Neutrophil (primary cell): ENCODE measurements at regions not wholly inside any gene's neighbourhood (a gene's known extent, or its start where the extent isn't known, plus 50 kb on each side); places are given as distances from the start of the nearest gene placed in this dataset.

Experiments used
- H3K27ac ChIP-seq: fragments of 200-600 bp; sonication (generic); 2 replicates; pipeline ENCODE4 v1.5.1; 2016; ENCODE audit warnings: mild to moderate bottlenecking, moderate library complexity
- H3K27me3 ChIP-seq: fragments of 200-600 bp; sonication (generic); 2 replicates; pipeline ENCODE4 v1.6.0; 2016; ENCODE audit warnings: mild to moderate bottlenecking
- H3K36me3 ChIP-seq: fragments of 200-600 bp; sonication (generic); 2 replicates; pipeline ENCODE4 v1.5.1; 2017
- H3K4me1 ChIP-seq, 2 experiments: fragments of 200-600 bp in 1 of 2; sonication (generic) in 1 of 2; 1 replicate in 1 of 2; 2 replicates in 1 of 2; pipeline versions ENCODE4 v1.5.1 to v1.6.1; 2013 to 2016; ENCODE audit warnings: low read depth in 1 of 2, low read length in 1 of 2, mild to moderate bottlenecking in 1 of 2, moderate library complexity in 1 of 2; ENCODE audit not compliant: control insufficient read depth in 1 of 2, insufficient read depth in 1 of 2
- H3K4me3 ChIP-seq, 2 experiments: fragments of 200-600 bp in 1 of 2; sonication (generic) in 1 of 2; 1 replicate in 1 of 2; 2 replicates in 1 of 2; pipeline ENCODE4 v1.5.1; 2013 to 2016; ENCODE audit warnings: low read depth in 1 of 2, low read length in 1 of 2, mild to moderate bottlenecking in 1 of 2, moderate library complexity in 1 of 2
- H3K9me3 ChIP-seq: fragments of 200-600 bp; sonication (generic); 2 replicates; pipeline ENCODE4 v1.5.1; 2016
- TF ChIP-seq, protein P1 (sequence below): fragments of 200-600 bp; sonication (generic); IDR thresholded peaks from 2 replicates; pipeline ENCODE4 v1.5.1; 2016; ENCODE audit warnings: antibody characterized with exemption

DNA sequence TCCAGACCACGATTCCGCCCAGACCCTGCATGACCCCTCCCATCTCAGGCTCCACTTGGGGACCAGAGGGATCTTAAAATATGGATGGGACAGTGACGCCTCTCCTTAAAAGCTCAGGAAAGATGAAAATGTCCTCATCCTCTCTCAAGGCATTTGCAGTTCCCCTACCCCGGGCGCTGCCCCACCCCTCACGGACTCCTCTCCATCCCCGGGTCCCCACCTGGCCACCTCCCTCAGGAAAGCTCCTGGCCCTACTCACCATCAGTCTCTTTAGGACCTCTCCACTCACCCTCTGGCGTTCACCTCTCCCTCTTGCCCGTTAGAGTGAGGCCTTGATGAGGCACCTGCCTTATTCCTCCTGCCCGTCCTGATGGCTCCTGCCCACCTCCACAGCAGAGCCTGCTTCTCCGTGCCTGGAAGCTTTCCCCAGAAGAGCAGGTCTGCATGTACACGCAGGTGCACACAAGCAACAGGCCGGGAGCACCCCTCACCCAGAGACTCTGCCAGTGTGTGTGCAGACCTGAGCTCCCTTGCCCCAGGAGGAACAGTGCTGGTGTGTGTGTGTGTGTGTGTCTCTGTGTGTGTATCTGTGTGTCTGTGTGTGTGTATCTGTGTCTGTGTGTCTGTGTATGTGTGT, 105.6 kb upstream of the NXT1 start:
- Histone ChIP-seq H3K27me3 (peaks cover 4% of the 10 kb centered on the region), H3K4me1 (peaks cover 3 to 11% of the 10 kb centered on the region in 2 experiments), H3K9me3 (no peaks in the 10 kb centered on the region), H3K27ac (no peak overlapping the region), H3K4me3 (no peak overlapping the region), H3K36me3 (no peaks in the 10 kb centered on the region)
- TF ChIP-seq, protein P1, sequence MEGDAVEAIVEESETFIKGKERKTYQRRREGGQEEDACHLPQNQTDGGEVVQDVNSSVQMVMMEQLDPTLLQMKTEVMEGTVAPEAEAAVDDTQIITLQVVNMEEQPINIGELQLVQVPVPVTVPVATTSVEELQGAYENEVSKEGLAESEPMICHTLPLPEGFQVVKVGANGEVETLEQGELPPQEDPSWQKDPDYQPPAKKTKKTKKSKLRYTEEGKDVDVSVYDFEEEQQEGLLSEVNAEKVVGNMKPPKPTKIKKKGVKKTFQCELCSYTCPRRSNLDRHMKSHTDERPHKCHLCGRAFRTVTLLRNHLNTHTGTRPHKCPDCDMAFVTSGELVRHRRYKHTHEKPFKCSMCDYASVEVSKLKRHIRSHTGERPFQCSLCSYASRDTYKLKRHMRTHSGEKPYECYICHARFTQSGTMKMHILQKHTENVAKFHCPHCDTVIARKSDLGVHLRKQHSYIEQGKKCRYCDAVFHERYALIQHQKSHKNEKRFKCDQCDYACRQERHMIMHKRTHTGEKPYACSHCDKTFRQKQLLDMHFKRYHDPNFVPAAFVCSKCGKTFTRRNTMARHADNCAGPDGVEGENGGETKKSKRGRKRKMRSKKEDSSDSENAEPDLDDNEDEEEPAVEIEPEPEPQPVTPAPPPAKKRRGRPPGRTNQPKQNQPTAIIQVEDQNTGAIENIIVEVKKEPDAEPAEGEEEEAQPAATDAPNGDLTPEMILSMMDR, result no peak

DNA sequence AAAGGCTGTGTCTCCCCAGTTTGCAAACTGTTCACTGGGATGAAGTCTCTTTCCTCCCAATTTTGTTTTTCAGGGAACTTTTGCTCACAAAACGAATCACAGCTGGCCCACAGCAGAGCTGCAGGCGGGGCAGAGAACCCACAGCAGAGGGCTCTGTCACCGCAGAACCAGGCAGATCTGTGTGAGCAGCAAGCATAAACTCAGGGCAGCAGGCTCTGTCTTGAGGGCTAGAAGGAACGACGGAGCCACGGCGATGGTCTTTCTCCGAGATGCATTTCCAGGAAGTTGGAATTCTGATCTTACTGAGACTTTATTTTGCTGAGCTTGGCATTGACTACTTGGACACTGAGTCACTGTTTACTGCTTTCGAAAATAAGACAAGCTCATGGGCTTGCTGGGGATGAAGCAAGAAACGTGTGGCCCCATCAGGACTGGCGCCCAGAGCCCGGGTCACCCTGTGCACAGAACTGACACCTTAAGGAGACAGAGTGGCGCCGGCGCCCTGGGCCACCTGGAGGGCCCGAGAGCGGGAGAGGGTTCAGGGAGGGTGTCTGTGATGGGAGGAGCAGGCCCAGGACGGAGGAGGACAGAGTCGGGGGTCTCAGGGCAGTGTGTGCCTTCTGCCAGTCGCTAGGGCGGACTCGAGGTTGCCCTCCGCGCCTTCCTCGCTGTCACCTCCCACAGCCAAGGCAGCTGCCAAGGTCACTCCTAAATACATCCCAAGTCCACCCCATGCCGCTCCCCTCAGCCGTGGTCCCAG, 106.3 kb upstream of the NXT1 start:
- Histone ChIP-seq H3K9me3 (no peaks in the 10 kb centered on the region), H3K36me3 (no peaks in the 10 kb centered on the region), H3K4me1 (peaks cover 3 to 11% of the 10 kb centered on the region in 2 experiments), H3K4me3 (no peak overlapping the region), H3K27ac (no peak overlapping the region), H3K27me3 (peaks cover 4% of the 10 kb centered on the region)
- TF ChIP-seq, protein P1, result no peak

DNA sequence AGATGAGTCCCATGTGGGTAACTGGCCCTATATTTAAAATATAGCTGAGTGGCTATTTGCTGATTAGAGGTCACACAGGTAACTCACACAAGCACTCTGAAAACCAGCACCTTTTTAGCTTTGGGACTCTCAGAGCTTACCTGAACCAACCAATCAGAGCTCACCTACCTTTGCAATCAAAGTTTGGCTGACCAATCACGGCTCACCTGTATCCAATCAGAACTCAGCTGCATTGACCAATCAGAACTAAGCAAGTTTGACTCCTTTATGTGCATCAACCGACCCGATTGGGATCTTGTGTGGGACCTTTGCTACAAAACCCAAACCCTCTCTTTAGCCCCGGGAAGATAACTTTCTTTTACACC, 106.8 kb upstream of the NXT1 start:
- TF ChIP-seq, protein P1, result no peak
- H3K4me1 ChIP-seq, result peaks cover 3 to 11% of the 10 kb centered on the region in 2 experiments
- no peak overlapping the region for H3K27ac ChIP-seq
- H3K9me3 ChIP-seq, result no peaks in the 10 kb centered on the region
- no peaks in the 10 kb centered on the region for H3K36me3 ChIP-seq
- H3K4me3 ChIP-seq, result no peak overlapping the region
- H3K27me3 ChIP-seq, result peaks cover 4% of the 10 kb centered on the region

DNA sequence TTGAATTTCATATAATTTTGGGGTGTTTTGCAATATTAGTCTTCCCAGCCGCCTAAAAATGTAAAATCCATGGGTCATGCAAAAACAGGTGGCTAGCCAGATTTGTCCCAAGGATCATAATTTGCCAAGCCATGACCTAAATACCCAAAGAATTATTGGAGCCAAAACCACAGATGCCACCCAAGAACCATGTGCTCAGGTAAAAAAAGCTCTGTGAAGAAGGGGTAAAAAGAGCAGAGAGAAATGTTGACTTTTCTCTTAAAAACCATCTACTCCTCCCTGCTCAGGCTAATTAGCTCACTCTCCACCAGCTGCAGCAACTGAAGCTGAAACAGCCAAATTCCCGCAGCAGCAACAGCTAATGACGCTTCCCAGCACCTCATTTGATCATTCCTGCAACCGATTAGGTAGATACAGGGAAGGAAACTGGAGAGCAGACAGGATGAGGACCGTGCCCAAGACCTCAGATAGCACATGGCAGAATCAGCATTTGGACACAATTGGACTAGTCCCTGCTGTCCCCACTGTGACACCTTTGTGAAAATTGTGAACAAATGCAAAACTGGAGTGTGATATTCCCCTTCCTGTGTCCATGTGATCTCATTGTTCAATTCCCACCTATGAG, 107.9 kb upstream of the NXT1 start:
- TF ChIP-seq, protein P1, result no peak
- no peak overlapping the region for H3K27ac ChIP-seq

DNA sequence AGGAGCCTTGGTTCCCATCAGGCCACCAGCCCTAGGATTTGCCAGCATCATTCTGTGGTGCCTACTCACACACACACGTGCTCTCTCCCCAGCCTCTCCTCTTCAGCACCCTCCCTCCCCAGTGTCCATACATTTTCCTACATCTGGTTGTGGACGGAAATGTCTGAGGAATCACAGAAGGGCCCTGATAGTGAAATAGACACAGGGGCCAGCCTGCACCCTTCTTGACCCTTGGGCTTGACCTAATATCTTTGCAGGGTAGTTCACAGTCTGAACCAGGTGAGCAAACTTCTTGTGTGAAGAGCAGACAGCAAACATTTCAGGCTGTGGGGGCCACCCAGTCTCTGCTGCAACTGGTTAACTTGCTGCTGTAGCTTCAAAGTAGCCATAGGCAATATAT, 108.5 kb upstream of the NXT1 start:
- Histone ChIP-seq H3K27ac (no peak overlapping the region), H3K9me3 (no peaks in the 10 kb centered on the region), H3K4me1 (peaks cover 3 to 11% of the 10 kb centered on the region in 2 experiments), H3K36me3 (no peaks in the 10 kb centered on the region), H3K27me3 (peaks cover 4% of the 10 kb centered on the region), H3K4me3 (no peak overlapping the region)
- TF ChIP-seq, protein P1, result no peak

More for the DNA sequence above, 107.9 kb upstream of the NXT1 start:
- Histone ChIP-seq H3K4me1 (peaks cover 3 to 11% of the 10 kb centered on the region in 2 experiments), H3K27me3 (peaks cover 4% of the 10 kb centered on the region), H3K4me3 (no peak overlapping the region), H3K36me3 (no peaks in the 10 kb centered on the region), H3K9me3 (no peaks in the 10 kb centered on the region)
